ENCODE measurements at regions not wholly inside any gene's neighbourhood (a gene's known extent, or its start where the extent isn't known, plus 50 kb on each side); places are given as distances from the start of the nearest gene placed in this dataset.

GRCh38 chr11:70782401-70782913 lies 384.1 kb downstream of the CTTN start:
- peaks cover 7% of the 10 kb centered on the region for H3K9me3 ChIP-seq (ENCODE audit: control insufficient read depth, low read depth, low read length)
- H3K4me1 ChIP-seq (ENCODE audit: control insufficient read depth, insufficient read depth, low read length): peaks cover 14% of the 10 kb centered on the region
- WGBS (ENCODE audit: insufficient coverage, low lambda C conversion rate): 90% methylated on average over 2 of the region's 16 CpGs
- no peaks in the 10 kb centered on the region for H3K36me3 ChIP-seq (ENCODE audit: control insufficient read depth, insufficient read depth, low read length)
- no peak overlapping the region for H3K4me3 ChIP-seq (ENCODE audit: low read length)
- H3K27ac ChIP-seq (ENCODE audit: low read length): no peak overlapping the region
- no peak for DNase-seq
- no peaks in the 10 kb centered on the region for H3K27me3 ChIP-seq (ENCODE audit: control insufficient read depth, insufficient read depth, low read length)

GRCh38 chr11:70783356-70783755 lies 385.0 kb downstream of the CTTN start:
- Histone ChIP-seq H3K27me3 (ENCODE audit: control insufficient read depth, insufficient read depth, low read length) (no peaks in the 10 kb centered on the region), H3K27ac (ENCODE audit: low read length) (no peak overlapping the region), H3K4me3 (ENCODE audit: low read length) (no peak overlapping the region), H3K36me3 (ENCODE audit: control insufficient read depth, insufficient read depth, low read length) (peaks cover 5% of the 10 kb centered on the region), H3K4me1 (ENCODE audit: control insufficient read depth, insufficient read depth, low read length) (peaks cover 14% of the 10 kb centered on the region), H3K9me3 (ENCODE audit: control insufficient read depth, low read depth, low read length) (peaks cover 7% of the 10 kb centered on the region)
- no peak for DNase-seq
- WGBS (ENCODE audit: insufficient coverage, low lambda C conversion rate): no CpG with 5 or more reads among the region's 11 CpGs

DNA sequence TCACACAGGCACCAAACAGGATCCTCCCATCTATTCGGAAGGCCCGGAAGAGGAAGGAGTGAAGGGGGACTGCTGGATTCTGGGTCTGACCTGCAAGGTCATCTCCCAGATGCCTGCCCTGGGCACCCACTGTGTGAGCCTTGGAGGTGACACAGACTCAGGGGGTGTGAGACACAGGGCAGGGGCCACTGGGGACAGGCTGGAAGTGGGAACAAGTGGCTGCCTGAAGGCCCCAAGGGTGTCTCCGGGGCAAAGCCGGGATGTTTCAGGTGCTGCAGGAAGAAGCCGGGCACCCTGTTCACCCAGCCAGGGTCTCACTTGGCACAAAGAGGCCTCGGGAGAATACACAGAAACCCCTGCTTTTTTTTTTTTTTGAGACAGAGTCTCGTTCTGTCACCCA lies 385.5 kb downstream of the CTTN start:
- Histone ChIP-seq H3K27ac (ENCODE audit: low read length) (no peak overlapping the region), H3K4me3 (ENCODE audit: low read length) (no peak overlapping the region), H3K4me1 (ENCODE audit: control insufficient read depth, insufficient read depth, low read length) (peaks cover 14% of the 10 kb centered on the region), H3K9me3 (ENCODE audit: control insufficient read depth, low read depth, low read length) (peaks cover 7% of the 10 kb centered on the region), H3K27me3 (ENCODE audit: control insufficient read depth, insufficient read depth, low read length) (no peaks in the 10 kb centered on the region), H3K36me3 (ENCODE audit: control insufficient read depth, insufficient read depth, low read length) (peaks cover 6% of the 10 kb centered on the region)
- WGBS (ENCODE audit: insufficient coverage, low lambda C conversion rate): no CpG with 5 or more reads among the region's 7 CpGs
- DNase-seq: no peak

DNA sequence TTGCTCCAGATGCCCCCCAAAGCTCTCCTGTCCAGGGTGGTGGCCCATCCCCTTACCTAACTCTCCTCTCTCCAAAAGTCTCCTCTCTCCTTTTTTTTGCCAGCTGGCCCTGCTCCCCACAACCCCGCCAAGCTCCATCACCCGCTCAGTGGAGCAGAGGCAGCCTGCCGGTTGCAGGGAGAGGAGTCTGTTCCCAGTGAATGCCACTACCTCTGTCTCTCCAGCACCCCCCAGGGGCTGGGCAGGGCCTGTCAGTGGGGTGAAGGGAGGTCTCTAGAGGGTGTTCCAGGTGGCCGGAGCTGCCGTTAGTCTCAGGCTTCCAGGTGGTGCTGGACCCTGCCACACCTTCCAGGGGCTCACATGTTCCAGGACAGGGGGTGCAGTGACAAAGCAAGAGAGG lies 387.0 kb downstream of the CTTN start:
- WGBS (ENCODE audit: insufficient coverage, low lambda C conversion rate): no CpG with 5 or more reads among the region's 5 CpGs
- H3K4me1 ChIP-seq (ENCODE audit: control insufficient read depth, insufficient read depth, low read length): peaks cover 14% of the 10 kb centered on the region
- no peak overlapping the region for H3K4me3 ChIP-seq (ENCODE audit: low read length)
- H3K9me3 ChIP-seq (ENCODE audit: control insufficient read depth, low read depth, low read length): peaks cover 7% of the 10 kb centered on the region
- no peaks in the 10 kb centered on the region for H3K27me3 ChIP-seq (ENCODE audit: control insufficient read depth, insufficient read depth, low read length)
- DNase-seq: no peak
- H3K36me3 ChIP-seq (ENCODE audit: control insufficient read depth, insufficient read depth, low read length): peaks cover 8% of the 10 kb centered on the region
- H3K27ac ChIP-seq (ENCODE audit: low read length): no peak overlapping the region

DNA sequence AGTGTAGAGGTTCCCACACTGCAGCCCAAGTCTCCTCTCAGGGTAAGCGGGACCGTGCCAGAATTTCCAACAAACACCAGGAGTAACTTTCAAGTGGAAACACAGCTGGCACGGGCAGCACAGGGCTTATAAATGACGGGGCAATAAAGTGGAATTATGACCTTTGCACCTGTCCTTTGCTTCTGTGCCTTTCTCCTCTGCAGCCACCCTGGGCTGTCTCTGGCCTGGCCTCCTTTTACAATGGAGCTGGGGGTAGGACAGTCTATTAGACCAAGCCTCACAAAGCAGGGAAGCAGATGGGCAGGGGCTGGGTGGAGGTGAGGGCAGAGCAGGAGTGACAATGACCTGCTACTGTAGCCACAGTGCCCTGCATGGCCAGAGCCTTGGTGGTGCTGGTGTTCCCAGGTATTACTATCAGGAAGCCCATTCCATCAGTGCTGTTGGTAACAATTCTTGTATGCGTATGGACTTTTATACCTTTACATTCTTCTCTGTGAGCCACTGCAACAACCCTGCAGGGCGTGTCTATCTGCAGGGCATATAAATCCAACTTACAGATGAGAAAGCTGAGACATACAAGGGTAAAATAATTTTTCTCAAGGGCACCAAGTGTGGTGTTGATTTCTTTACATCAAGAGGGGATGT lies 387.8 kb downstream of the CTTN start:
- Histone ChIP-seq H3K27ac (ENCODE audit: low read length) (peak overlapping the region; percentile 27), H3K36me3 (ENCODE audit: control insufficient read depth, insufficient read depth, low read length) (peaks cover 10% of the 10 kb centered on the region)
- WGBS (ENCODE audit: insufficient coverage, low lambda C conversion rate): no CpG with 5 or more reads among the region's 6 CpGs

GRCh38 chr11:70788248-70789022 lies 390.1 kb downstream of the CTTN start:
- 75% methylated on average over 4 of the region's 18 CpGs for WGBS (ENCODE audit: insufficient coverage, low lambda C conversion rate)
- peaks cover 14% of the 10 kb centered on the region for H3K4me1 ChIP-seq (ENCODE audit: control insufficient read depth, insufficient read depth, low read length)
- no peak overlapping the region for H3K27ac ChIP-seq (ENCODE audit: low read length)
- H3K27me3 ChIP-seq (ENCODE audit: control insufficient read depth, insufficient read depth, low read length): no peaks in the 10 kb centered on the region
- peaks cover 16% of the 10 kb centered on the region for H3K9me3 ChIP-seq (ENCODE audit: control insufficient read depth, low read depth, low read length)
- H3K36me3 ChIP-seq (ENCODE audit: control insufficient read depth, insufficient read depth, low read length): peaks cover 10% of the 10 kb centered on the region
- H3K4me3 ChIP-seq (ENCODE audit: low read length): no peak overlapping the region
- no peak for DNase-seq

More for the DNA sequence above, 387.8 kb downstream of the CTTN start:
- Histone ChIP-seq H3K9me3 (ENCODE audit: control insufficient read depth, low read depth, low read length) (peaks cover 7% of the 10 kb centered on the region), H3K4me1 (ENCODE audit: control insufficient read depth, insufficient read depth, low read length) (peaks cover 14% of the 10 kb centered on the region), H3K4me3 (ENCODE audit: low read length) (no peak overlapping the region), H3K27me3 (ENCODE audit: control insufficient read depth, insufficient read depth, low read length) (no peaks in the 10 kb centered on the region)
- DNase-seq: peak; percentile 64 to 83

- H3K27me3 ChIP-seq (ENCODE audit: control insufficient read depth, insufficient read depth, low read length): no peaks in the 10 kb centered on the region
Observed at GRCh38 chr11:70790671-70791300, 392.5 kb downstream of the CTTN start.

DNA sequence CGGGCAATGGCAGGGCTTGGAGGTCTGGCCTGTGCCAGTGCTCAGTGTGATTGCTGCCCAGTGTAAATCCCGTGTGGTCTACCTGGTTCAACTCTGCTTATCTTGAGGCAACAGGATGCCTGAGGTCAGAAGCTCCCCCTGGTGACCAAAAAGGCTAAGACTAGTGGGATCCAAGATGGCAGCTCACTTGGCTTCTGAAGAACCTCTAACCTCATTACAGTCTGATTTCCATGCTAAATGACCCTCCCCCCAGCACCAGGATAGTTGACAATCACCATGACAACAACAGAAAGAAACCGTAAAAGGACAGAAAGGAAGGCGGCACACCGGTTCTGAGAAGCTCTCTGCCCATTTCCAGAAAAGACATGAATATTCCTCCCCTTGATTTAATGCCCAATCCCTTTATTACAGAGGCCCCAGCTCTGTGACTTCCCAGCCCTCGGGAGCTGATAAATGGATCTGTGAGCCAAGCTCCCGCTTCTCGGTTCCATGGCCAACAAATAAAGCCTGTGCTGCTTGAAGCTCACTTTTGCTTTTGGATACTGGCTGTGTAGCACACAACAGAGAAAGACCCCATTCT lies 398.4 kb downstream of the CTTN start:
- H3K4me1 ChIP-seq (ENCODE audit: control insufficient read depth, insufficient read depth, low read length): no peaks in the 10 kb centered on the region
- no peak overlapping the region for H3K4me3 ChIP-seq (ENCODE audit: low read length)
- no CpG with 5 or more reads among the region's 8 CpGs for WGBS (ENCODE audit: insufficient coverage, low lambda C conversion rate)
- peaks cover 13% of the 10 kb centered on the region for H3K36me3 ChIP-seq (ENCODE audit: control insufficient read depth, insufficient read depth, low read length)
- H3K27ac ChIP-seq (ENCODE audit: low read length): no peak overlapping the region
- peaks cover 25% of the 10 kb centered on the region for H3K9me3 ChIP-seq (ENCODE audit: control insufficient read depth, low read depth, low read length)
- H3K27me3 ChIP-seq (ENCODE audit: control insufficient read depth, insufficient read depth, low read length): no peaks in the 10 kb centered on the region
- no peak for DNase-seq

More at GRCh38 chr11:70790671-70791300, 392.5 kb downstream of the CTTN start:
- WGBS (ENCODE audit: insufficient coverage, low lambda C conversion rate): no CpG with 5 or more reads among the region's 12 CpGs
- peaks cover 10% of the 10 kb centered on the region for H3K36me3 ChIP-seq (ENCODE audit: control insufficient read depth, insufficient read depth, low read length)
- peaks cover 11% of the 10 kb centered on the region for H3K4me1 ChIP-seq (ENCODE audit: control insufficient read depth, insufficient read depth, low read length)
- no peak overlapping the region for H3K4me3 ChIP-seq (ENCODE audit: low read length)
- H3K27ac ChIP-seq (ENCODE audit: low read length): no peak overlapping the region
- H3K9me3 ChIP-seq (ENCODE audit: control insufficient read depth, low read depth, low read length): peaks cover 21% of the 10 kb centered on the region
- DNase-seq: no peak

DNA sequence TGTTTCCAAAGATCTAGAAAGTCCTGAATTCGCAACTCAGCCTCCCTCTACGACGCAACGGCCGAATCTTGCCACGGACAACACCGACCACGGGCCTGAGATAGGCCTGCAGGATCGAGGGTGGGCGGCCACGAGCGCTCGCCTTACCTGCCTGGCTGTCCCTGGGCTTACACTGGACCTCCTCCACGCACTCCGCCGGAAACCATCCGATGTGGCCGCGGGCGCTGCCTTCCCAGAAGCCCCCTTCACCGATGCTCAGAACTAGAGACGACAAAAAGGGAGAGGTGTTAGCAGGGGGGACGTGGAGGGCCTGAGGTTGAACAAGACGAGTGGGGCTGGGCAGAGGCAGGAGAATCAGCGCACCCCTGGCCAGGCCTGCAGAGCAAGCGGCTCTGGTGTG lies 400.0 kb downstream of the CTTN start:
- Histone ChIP-seq H3K9me3 (ENCODE audit: control insufficient read depth, low read depth, low read length) (peaks cover 17% of the 10 kb centered on the region), H3K27ac (ENCODE audit: low read length) (no peak overlapping the region)
- no CpG with 5 or more reads among the region's 26 CpGs for WGBS (ENCODE audit: insufficient coverage, low lambda C conversion rate)

DNA sequence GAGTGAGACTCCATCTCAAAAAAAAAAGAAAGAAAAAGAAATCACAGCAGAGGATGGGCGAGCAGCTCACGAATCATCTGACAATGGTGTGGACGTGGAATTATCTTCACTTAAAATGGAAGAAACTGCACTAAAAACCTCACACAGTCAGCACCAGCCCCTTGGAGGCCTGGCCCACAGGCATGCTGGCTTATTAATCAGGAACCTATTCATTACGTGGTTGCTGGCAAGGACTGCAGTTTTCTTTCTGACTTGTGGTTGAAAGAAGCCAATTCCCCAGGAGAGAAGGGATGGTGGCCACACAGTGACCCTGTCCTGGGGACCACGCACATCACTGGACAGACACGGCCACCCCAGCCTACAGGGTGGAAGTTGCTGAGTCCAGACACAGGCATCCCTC lies 401.1 kb downstream of the CTTN start:
- Histone ChIP-seq H3K27me3 (ENCODE audit: control insufficient read depth, insufficient read depth, low read length) (no peaks in the 10 kb centered on the region), H3K4me1 (ENCODE audit: control insufficient read depth, insufficient read depth, low read length) (no peaks in the 10 kb centered on the region), H3K27ac (ENCODE audit: low read length) (no peak overlapping the region), H3K4me3 (ENCODE audit: low read length) (no peak overlapping the region), H3K9me3 (ENCODE audit: control insufficient read depth, low read depth, low read length) (peaks cover 14% of the 10 kb centered on the region), H3K36me3 (ENCODE audit: control insufficient read depth, insufficient read depth, low read length) (peaks cover 19% of the 10 kb centered on the region)
- no peak for DNase-seq
- WGBS (ENCODE audit: insufficient coverage, low lambda C conversion rate): 100% methylated on average over 2 of the region's 6 CpGs

More for the DNA sequence above, 400.0 kb downstream of the CTTN start:
- Histone ChIP-seq H3K36me3 (ENCODE audit: control insufficient read depth, insufficient read depth, low read length) (peaks cover 17% of the 10 kb centered on the region), H3K4me3 (ENCODE audit: low read length) (no peak overlapping the region), H3K27me3 (ENCODE audit: control insufficient read depth, insufficient read depth, low read length) (no peaks in the 10 kb centered on the region), H3K4me1 (ENCODE audit: control insufficient read depth, insufficient read depth, low read length) (no peaks in the 10 kb centered on the region)
- DNase-seq: no peak
